Keratinocyte (primary cell): ENCODE measurements at regions not wholly inside any gene's neighbourhood (a gene's known extent, or its start where the extent isn't known, plus 50 kb on each side); places are given as distances from the start of the nearest gene placed in this dataset.

Source experiments
- DNase-seq: peaks from one replicate; pipeline ENCODE4 v3.0.0-alpha.2; 2011; ENCODE audit warnings: low read depth, missing footprints, low spot score
- FAIRE-seq: peaks from 2 replicates; lab custom pipeline; 2011; peaks lifted over from hg19 to GRCh38; lab: Jason Lieb, UNC
- H2AFZ ChIP-seq: 2 replicates; pipeline ENCODE4 v1.6.0; 2012; ENCODE audit warnings: low read length, control low read depth, inconsistent platforms; ENCODE audit not compliant: control insufficient read depth
- H3K27ac ChIP-seq: 2 replicates; pipeline ENCODE4 v1.5.1; 2011; ENCODE audit warnings: low read length; ENCODE audit not compliant: control insufficient read depth, insufficient read depth
- H3K27me3 ChIP-seq: 3 replicates; pipeline ENCODE4 v1.6.0; 2011; ENCODE audit warnings: low read length; ENCODE audit not compliant: control insufficient read depth, insufficient read depth; ENCODE audit errors: extremely low read depth
- H3K36me3 ChIP-seq, 2 experiments: 2 replicates in 1 of 2; 3 replicates in 1 of 2; pipeline ENCODE4 v1.5.1; 2011; ENCODE audit warnings: low read length in 2 of 2, mild to moderate bottlenecking in 1 of 2; ENCODE audit not compliant: control insufficient read depth in 2 of 2, insufficient read depth in 2 of 2; ENCODE audit errors: extremely low read depth in 1 of 2
- H3K4me1 ChIP-seq: 3 replicates; pipeline ENCODE4 v1.5.1; 2011; ENCODE audit warnings: low read length; ENCODE audit not compliant: control insufficient read depth, insufficient read depth; ENCODE audit errors: extremely low read depth
- H3K4me2 ChIP-seq: 3 replicates; pipeline ENCODE4 v1.6.0; 2011; ENCODE audit warnings: low read depth, low read length; ENCODE audit not compliant: control insufficient read depth, insufficient read depth; ENCODE audit errors: extremely low read depth
- H3K4me3 ChIP-seq, 3 experiments: fragments of 200-600 bp in 1 of 3; sonication (generic) in 1 of 3; 2 replicates in 2 of 3; 3 replicates in 1 of 3; pipeline ENCODE4 v1.5.1; 2011 to 2016; ENCODE audit warnings: low read length in 3 of 3, mild to moderate bottlenecking in 3 of 3, control low read depth in 2 of 3, inconsistent platforms in 1 of 3, low read depth in 1 of 3, mixed read lengths in 1 of 3, mixed run types in 1 of 3, moderate library complexity in 1 of 3; ENCODE audit not compliant: control insufficient read depth in 2 of 3, insufficient read depth in 2 of 3; ENCODE audit errors: extremely low read depth in 1 of 3
- H3K79me2 ChIP-seq: 2 replicates; pipeline ENCODE4 v1.6.0; 2012; ENCODE audit warnings: low read length; ENCODE audit not compliant: control insufficient read depth, insufficient read depth
- H3K9ac ChIP-seq: 3 replicates; pipeline ENCODE4 v1.6.0; 2011; ENCODE audit warnings: low read length; ENCODE audit not compliant: control insufficient read depth, insufficient read depth; ENCODE audit errors: extremely low read depth
- H3K9me1 ChIP-seq: 3 replicates; pipeline ENCODE4 v1.6.0; 2011; ENCODE audit warnings: low read length; ENCODE audit not compliant: control insufficient read depth, insufficient read depth; ENCODE audit errors: extremely low read depth
- H3K9me3 ChIP-seq: 2 replicates; pipeline ENCODE4 v1.5.1; 2012; ENCODE audit warnings: low read depth, low read length; ENCODE audit not compliant: control insufficient read depth
- H4K20me1 ChIP-seq: 3 replicates; pipeline ENCODE4 v1.6.0; 2011; ENCODE audit warnings: low read length; ENCODE audit not compliant: control insufficient read depth, insufficient read depth; ENCODE audit errors: extremely low read depth
- CTCF ChIP-seq, 3 experiments: IDR thresholded peaks in 1 of 3; conservative IDR thresholded peaks in 1 of 3; optimal IDR thresholded peaks in 1 of 3; 2 replicates in 2 of 3; 3 replicates in 1 of 3; pipeline versions ENCODE3 to v1.5.1; 2011; ENCODE audit warnings: low read length in 3 of 3, mild to moderate bottlenecking in 3 of 3, moderate library complexity in 2 of 3, control low read depth in 1 of 3, inconsistent platforms in 1 of 3; ENCODE audit not compliant: insufficient read depth in 2 of 3; ENCODE audit errors: extremely low read depth in 1 of 3
- EZH2 ChIP-seq: IDR thresholded peaks from one replicate; pipeline ENCODE4 v1.6.1; 2012; ENCODE audit warnings: inconsistent platforms, mild to moderate bottlenecking, low read length, moderate library complexity
- dilution Hi-C: fragments of 300-500 bp; cut with MboI; formaldehyde crosslinking; loops from one replicate; pipeline ENCODE4 v1.7.0; 2020; ENCODE audit warnings: low sequenced_read_pairs; ENCODE audit not compliant: extremely low pct_ligation_motif_present

- Histone ChIP-seq H3K27ac (no peak overlapping the region), H3K36me3 (no peaks in the 10 kb centered on the region), H2AFZ (no peak overlapping the region), H4K20me1 (no peaks in the 10 kb centered on the region), H3K4me2 (no peak overlapping the region), H3K27me3 (peaks cover 71% of the 10 kb centered on the region), H3K9me1 (no peaks in the 10 kb centered on the region), H3K9ac (no peak overlapping the region), H3K9me3 (no peaks in the 10 kb centered on the region), H3K79me2 (no peaks in the 10 kb centered on the region), H3K4me3 (no peak overlapping the region), H3K4me1 (no peaks in the 10 kb centered on the region)
- DNase-seq (no peak), FAIRE-seq (no peak)
- dilution Hi-C loops, result no loop called here
- TF ChIP-seq CTCF (optimal IDR thresholded peaks at IDR 0.05 in 1 of 3, IDR thresholded peaks at IDR 0.05 in 1 of 3, conservative IDR thresholded peaks at IDR 0.05 in 1 of 3; ENCODE audit: extremely low read depth in 1 of 3, insufficient read depth in 2 of 3, low read length in 3 of 3), result no peak
- TF ChIP-seq EZH2, result no peak
These were observed 223.3 kb downstream of the UACA start for GRCh38 chr15:70539912-70540530.

DNA sequence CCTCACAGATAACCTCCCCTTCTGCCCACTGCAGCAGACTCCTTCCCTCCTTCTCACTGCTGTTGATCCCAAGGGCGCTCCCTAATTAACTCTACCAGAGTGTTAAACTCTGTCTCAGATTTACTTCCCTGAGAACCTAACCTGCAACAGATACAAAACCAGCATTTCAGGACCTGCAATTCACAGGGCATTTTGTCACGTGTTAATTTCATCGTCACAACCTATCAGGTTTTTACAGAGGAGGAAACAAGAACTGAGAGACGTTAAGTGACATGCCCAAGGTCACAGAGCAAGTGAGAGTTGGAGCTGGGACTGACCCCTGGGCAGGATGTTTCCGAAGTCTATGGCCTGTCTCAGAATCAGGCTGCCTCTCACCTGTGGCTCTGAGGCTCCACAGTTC is 223.9 kb downstream of the UACA start:
- no peak for FAIRE-seq
- H3K9me1 ChIP-seq, result no peaks in the 10 kb centered on the region
- dilution Hi-C loops, result no loop called here
- no peak overlapping the region for H2AFZ ChIP-seq
- no peak overlapping the region for H3K27ac ChIP-seq
- TF ChIP-seq EZH2, result no peak
- no peak for TF ChIP-seq CTCF (optimal IDR thresholded peaks at IDR 0.05 in 1 of 3, IDR thresholded peaks at IDR 0.05 in 1 of 3, conservative IDR thresholded peaks at IDR 0.05 in 1 of 3; ENCODE audit: extremely low read depth in 1 of 3, insufficient read depth in 2 of 3, low read length in 3 of 3)
- H3K9ac ChIP-seq, result no peak overlapping the region
- H3K9me3 ChIP-seq, result no peaks in the 10 kb centered on the region
- H3K79me2 ChIP-seq, result no peaks in the 10 kb centered on the region
- DNase-seq, result no peak
- no peaks in the 10 kb centered on the region for H3K36me3 ChIP-seq
- no peaks in the 10 kb centered on the region for H3K4me1 ChIP-seq
- no peak overlapping the region for H3K4me2 ChIP-seq
- H3K4me3 ChIP-seq, result no peak overlapping the region
- no peaks in the 10 kb centered on the region for H4K20me1 ChIP-seq
- H3K27me3 ChIP-seq, result peaks cover 77% of the 10 kb centered on the region
